HG03060 (cell line): ENCODE measurements at regions not wholly inside any gene's neighbourhood (a gene's known extent, or its start where the extent isn't known, plus 50 kb on each side); places are given as distances from the start of the nearest gene placed in this dataset.
"Not testable (repeated sequence)": the region's sequence is repeated elsewhere in the genome, so short reads cannot be mapped to it uniquely, and the experiment has no call there.

Experiments
- ATAC-seq: cut with Tn5 transposase; IDR thresholded peaks from one replicate; pipeline ENCODE4 v1.9.1; 2021; ENCODE audit warnings: low read depth, moderate number of reproducible peaks; ENCODE audit not compliant: unreplicated experiment

- ATAC-seq = no peak
These were observed 127.1 kb upstream of the PTPRZ1 start for GRCh38 chr7:121745856-121746255.

- ATAC-seq = no peak
These were observed 128.1 kb upstream of the PTPRZ1 start for GRCh38 chr7:121744877-121745276.

- no peak for ATAC-seq
These were observed 128.6 kb upstream of the PTPRZ1 start for GRCh38 chr7:121744319-121744718.

GRCh38 chr7:121741896-121742295 lies 131.1 kb upstream of the PTPRZ1 start:
- ATAC-seq = no peak

- ATAC-seq = no peak
These were observed 133.5 kb upstream of the PTPRZ1 start for GRCh38 chr7:121739465-121739864.

GRCh38 chr7:121730869-121731268 lies 142.1 kb upstream of the PTPRZ1 start:
- ATAC-seq = no peak

GRCh38 chr7:121714559-121715303 lies 158.2 kb upstream of the PTPRZ1 start:
- ATAC-seq = no peak

GRCh38 chr7:121712961-121713360 lies 160.0 kb upstream of the PTPRZ1 start:
- ATAC-seq = not testable (repeated sequence)

GRCh38 chr7:121697731-121698316 lies 175.1 kb upstream of the PTPRZ1 start:
- ATAC-seq = no peak

GRCh38 chr7:121696954-121697353 lies 176.0 kb upstream of the PTPRZ1 start:
- ATAC-seq = no peak

GRCh38 chr7:121689749-121690148 lies 183.2 kb upstream of the PTPRZ1 start:
- no peak for ATAC-seq

GRCh38 chr7:121681700-121682099 lies 191.3 kb upstream of the PTPRZ1 start:
- ATAC-seq = no peak

GRCh38 chr7:121676168-121676567 lies 196.8 kb upstream of the PTPRZ1 start:
- no peak for ATAC-seq

- not testable (repeated sequence) for ATAC-seq
These were observed 198.5 kb upstream of the PTPRZ1 start for GRCh38 chr7:121674455-121674854.

- ATAC-seq = no peak
These were observed 203.8 kb upstream of the PTPRZ1 start for GRCh38 chr7:121669144-121669543.

GRCh38 chr7:121666306-121666705 lies 206.7 kb upstream of the PTPRZ1 start:
- ATAC-seq = no peak

- ATAC-seq = no peak
These were observed 229.6 kb upstream of the PTPRZ1 start for GRCh38 chr7:121643320-121643719.

GRCh38 chr7:121639705-121640104 lies 233.3 kb upstream of the PTPRZ1 start:
- ATAC-seq = no peak

- no peak for ATAC-seq
These were observed 234.7 kb upstream of the PTPRZ1 start for GRCh38 chr7:121638286-121638685.

GRCh38 chr7:121634356-121634755 lies 238.2 kb upstream of the FAM3C start:
- ATAC-seq = no peak

GRCh38 chr7:121633186-121633585 lies 237.1 kb upstream of the FAM3C start:
- ATAC-seq = no peak

- no peak for ATAC-seq
These were observed 228.8 kb upstream of the FAM3C start for GRCh38 chr7:121624958-121625357.
